Ishikawa (cell line): ENCODE measurements at regions not wholly inside any gene's neighbourhood (a gene's known extent, or its start where the extent isn't known, plus 50 kb on each side); places are given as distances from the start of the nearest gene placed in this dataset.

Source experiments
- CEBPB ChIP-seq: IDR thresholded peaks from 2 replicates; pipeline ENCODE4 v1.6.1; 2012
- CREB1 ChIP-seq: IDR thresholded peaks from 2 replicates; pipeline ENCODE4 v1.6.1; 2012; ENCODE audit warnings: low read depth
- EGR1 ChIP-seq: IDR thresholded peaks from 2 replicates; pipeline ENCODE4 v1.6.1; 2012
- EP300 ChIP-seq: IDR thresholded peaks from 2 replicates; pipeline ENCODE4 v1.6.1; 2012; ENCODE audit warnings: borderline replicate concordance
- FOXM1 ChIP-seq: IDR thresholded peaks from 2 replicates; pipeline ENCODE4 v1.6.1; 2012; ENCODE audit warnings: low read depth, borderline replicate concordance
- MAX ChIP-seq: IDR thresholded peaks from 2 replicates; pipeline ENCODE4 v1.6.1; 2012
- NFIC ChIP-seq: IDR thresholded peaks from 2 replicates; pipeline ENCODE4 v1.6.1; 2012
- RAD21 ChIP-seq: IDR thresholded peaks from 2 replicates; pipeline ENCODE4 v1.6.1; 2012; ENCODE audit warnings: low read depth
- REST ChIP-seq: IDR thresholded peaks from 2 replicates; pipeline ENCODE4 v1.6.1; 2012; ENCODE audit warnings: low read depth, mild to moderate bottlenecking
- TAF1 ChIP-seq: IDR thresholded peaks from 2 replicates; pipeline ENCODE4 v1.6.1; 2012; ENCODE audit warnings: low read depth, mild to moderate bottlenecking
- TCF12 ChIP-seq: IDR thresholded peaks from 2 replicates; pipeline ENCODE4 v1.6.1; 2012; ENCODE audit warnings: low read depth
- TEAD4 ChIP-seq: IDR thresholded peaks from 2 replicates; pipeline ENCODE4 v1.6.1; 2012
- USF1 ChIP-seq: IDR thresholded peaks from 2 replicates; pipeline ENCODE4 v1.6.1; 2012
- YY1 ChIP-seq: IDR thresholded peaks from 2 replicates; pipeline ENCODE4 v1.6.1; 2012; ENCODE audit warnings: low read depth
- ZBTB7A ChIP-seq: IDR thresholded peaks from 2 replicates; pipeline ENCODE4 v1.6.1; 2012; ENCODE audit warnings: low read depth

GRCh38 chr20:22946596-22946995 is 88.5 kb upstream of the SSTR4 start:
- TF ChIP-seq TEAD4, result no peak
- TF ChIP-seq FOXM1, result no peak
- no peak for TF ChIP-seq NFIC
- TF ChIP-seq TAF1, result no peak
- no peak for TF ChIP-seq RAD21
- no peak for TF ChIP-seq EGR1
- no peak for TF ChIP-seq YY1
- TF ChIP-seq EP300, result no peak
- no peak for TF ChIP-seq ZBTB7A

GRCh38 chr20:22949331-22950109 is 85.6 kb upstream of the SSTR4 start:
- TF ChIP-seq MAX, result no peak
- no peak for TF ChIP-seq CREB1
- no peak for TF ChIP-seq RAD21
- TF ChIP-seq EGR1, result no peak
- no peak for TF ChIP-seq NFIC
- no peak for TF ChIP-seq USF1
- TF ChIP-seq ZBTB7A, result no peak
- TF ChIP-seq CEBPB, result no peak
- no peak for TF ChIP-seq YY1

GRCh38 chr20:22951966-22952365 is 83.1 kb upstream of the SSTR4 start:
- TF ChIP-seq FOXM1, result no peak
- no peak for TF ChIP-seq NFIC
- no peak for TF ChIP-seq TEAD4
- TF ChIP-seq TAF1, result no peak
- TF ChIP-seq TCF12, result no peak
- no peak for TF ChIP-seq USF1
- TF ChIP-seq RAD21, result no peak
- no peak for TF ChIP-seq CEBPB
- TF ChIP-seq EP300, result no peak
- TF ChIP-seq ZBTB7A, result no peak
- TF ChIP-seq CREB1, result no peak
- TF ChIP-seq REST, result no peak
- TF ChIP-seq YY1, result no peak
- TF ChIP-seq MAX, result no peak
- TF ChIP-seq EGR1, result no peak

- TF ChIP-seq TCF12, result no peak
- no peak for TF ChIP-seq RAD21
- no peak for TF ChIP-seq EGR1
- TF ChIP-seq EP300, result no peak
- TF ChIP-seq REST, result no peak
- TF ChIP-seq YY1, result no peak
- TF ChIP-seq MAX, result no peak
- TF ChIP-seq NFIC, result no peak
- no peak for TF ChIP-seq FOXM1
- TF ChIP-seq TEAD4, result no peak
- TF ChIP-seq CEBPB, result no peak
- TF ChIP-seq USF1, result no peak
- TF ChIP-seq TAF1, result no peak
- no peak for TF ChIP-seq CREB1
- no peak for TF ChIP-seq ZBTB7A
Observed at GRCh38 chr20:22954661-22955060, 80.5 kb upstream of the SSTR4 start.

- TF ChIP-seq TEAD4, result no peak
- TF ChIP-seq EGR1, result no peak
- no peak for TF ChIP-seq EP300
- no peak for TF ChIP-seq FOXM1
- no peak for TF ChIP-seq MAX
Observed at GRCh38 chr20:22958390-22958789, 76.7 kb upstream of the SSTR4 start.
